ENCODE measurements at regions not wholly inside any gene's neighbourhood (a gene's known extent, or its start where the extent isn't known, plus 50 kb on each side); places are given as distances from the start of the nearest gene placed in this dataset.

- Mint-ChIP-seq H3K27ac (no peak overlapping the region), H3K9me3 (no peaks in the 10 kb centered on the region), H3K4me1 (no peaks in the 10 kb centered on the region), H3K36me3 (ENCODE audit: low read depth) (no peaks in the 10 kb centered on the region), H3K27me3 (ENCODE audit: low read depth) (peaks cover 3% of the 10 kb centered on the region), H3K4me3 (no peak overlapping the region)
- no peak for TF ChIP-seq CTCF (IDR thresholded peaks at IDR 0.05; ENCODE audit: unreplicated experiment in 3 of 3)
Measured at GRCh38 chr18:70672581-70672980, 383.7 kb downstream of the SOCS6 start.

GRCh38 chr18:70671889-70672565 lies 383.2 kb downstream of the SOCS6 start:
- no peak overlapping the region for H3K4me3 Mint-ChIP-seq
- H3K4me1 Mint-ChIP-seq: no peaks in the 10 kb centered on the region
- no peak overlapping the region for H3K27ac Mint-ChIP-seq
- TF ChIP-seq CTCF (IDR thresholded peaks at IDR 0.05; ENCODE audit: unreplicated experiment in 3 of 3): no peak
- H3K27me3 Mint-ChIP-seq (ENCODE audit: low read depth): peaks cover 3% of the 10 kb centered on the region
- no peaks in the 10 kb centered on the region for H3K36me3 Mint-ChIP-seq (ENCODE audit: low read depth)
- no peaks in the 10 kb centered on the region for H3K9me3 Mint-ChIP-seq

GRCh38 chr18:70666936-70667335 lies 378.1 kb downstream of the SOCS6 start:
- Mint-ChIP-seq H3K27me3 (ENCODE audit: low read depth) (no peaks in the 10 kb centered on the region), H3K36me3 (ENCODE audit: low read depth) (no peaks in the 10 kb centered on the region), H3K4me3 (no peak overlapping the region), H3K27ac (no peak overlapping the region), H3K4me1 (no peaks in the 10 kb centered on the region), H3K9me3 (no peaks in the 10 kb centered on the region)
- no peak for TF ChIP-seq CTCF (IDR thresholded peaks at IDR 0.05; ENCODE audit: unreplicated experiment in 3 of 3)

GRCh38 chr18:70663141-70663540 lies 374.3 kb downstream of the SOCS6 start:
- no peak for TF ChIP-seq CTCF (IDR thresholded peaks at IDR 0.05; ENCODE audit: unreplicated experiment in 3 of 3)
- H3K9me3 Mint-ChIP-seq: no peaks in the 10 kb centered on the region
- H3K27ac Mint-ChIP-seq: no peak overlapping the region
- H3K4me1 Mint-ChIP-seq: no peaks in the 10 kb centered on the region
- no peak overlapping the region for H3K4me3 Mint-ChIP-seq
- no peaks in the 10 kb centered on the region for H3K36me3 Mint-ChIP-seq (ENCODE audit: low read depth)
- H3K27me3 Mint-ChIP-seq (ENCODE audit: low read depth): no peaks in the 10 kb centered on the region

GRCh38 chr18:70662588-70662987 lies 373.7 kb downstream of the SOCS6 start:
- H3K36me3 Mint-ChIP-seq (ENCODE audit: low read depth): no peaks in the 10 kb centered on the region

More at GRCh38 chr18:70662588-70662987, 373.7 kb downstream of the SOCS6 start:
- Mint-ChIP-seq H3K4me1 (no peaks in the 10 kb centered on the region), H3K27ac (no peak overlapping the region), H3K4me3 (no peak overlapping the region), H3K9me3 (no peaks in the 10 kb centered on the region), H3K27me3 (ENCODE audit: low read depth) (no peaks in the 10 kb centered on the region)
- TF ChIP-seq CTCF (IDR thresholded peaks at IDR 0.05; ENCODE audit: unreplicated experiment in 3 of 3): no peak
